ENCODE measurements at regions not wholly inside any gene's neighbourhood (a gene's known extent, or its start where the extent isn't known, plus 50 kb on each side); places are given as distances from the start of the nearest gene placed in this dataset.

DNA sequence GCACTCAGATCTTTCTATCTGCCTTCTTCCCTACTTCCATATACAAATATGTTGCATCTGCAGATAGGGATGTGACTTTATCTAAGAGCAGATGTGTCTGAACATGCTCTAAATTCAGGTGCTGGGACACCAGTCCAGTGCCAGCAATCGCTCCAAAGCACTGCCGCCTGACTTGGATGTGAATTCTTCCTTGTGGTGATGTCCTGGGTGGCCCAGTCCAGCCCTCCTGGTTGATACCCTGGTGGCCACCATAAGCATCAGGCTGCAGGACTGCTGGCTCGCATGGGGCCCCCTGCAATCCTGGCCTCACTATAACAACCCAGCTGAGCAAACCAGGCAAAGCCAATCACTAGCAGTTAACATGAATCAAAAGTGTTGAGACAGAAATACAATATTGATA lies 149.2 kb upstream of the PDE1C start:
- intact Hi-C loops (cut with DNase I), result no loop called here
- no peaks in the 10 kb centered on the region for H3K27me3 ChIP-seq
- no peaks in the 10 kb centered on the region for H3K4me1 ChIP-seq
- TF ChIP-seq POLR2AphosphoS5 (IDR thresholded peaks at IDR 0.05; ENCODE audit: insufficient read depth in 1 of 2, low read depth in 1 of 2) (no peak), POLR2A (IDR thresholded peaks at IDR 0.05) (no peak)
- TF ChIP-seq, protein P1, sequence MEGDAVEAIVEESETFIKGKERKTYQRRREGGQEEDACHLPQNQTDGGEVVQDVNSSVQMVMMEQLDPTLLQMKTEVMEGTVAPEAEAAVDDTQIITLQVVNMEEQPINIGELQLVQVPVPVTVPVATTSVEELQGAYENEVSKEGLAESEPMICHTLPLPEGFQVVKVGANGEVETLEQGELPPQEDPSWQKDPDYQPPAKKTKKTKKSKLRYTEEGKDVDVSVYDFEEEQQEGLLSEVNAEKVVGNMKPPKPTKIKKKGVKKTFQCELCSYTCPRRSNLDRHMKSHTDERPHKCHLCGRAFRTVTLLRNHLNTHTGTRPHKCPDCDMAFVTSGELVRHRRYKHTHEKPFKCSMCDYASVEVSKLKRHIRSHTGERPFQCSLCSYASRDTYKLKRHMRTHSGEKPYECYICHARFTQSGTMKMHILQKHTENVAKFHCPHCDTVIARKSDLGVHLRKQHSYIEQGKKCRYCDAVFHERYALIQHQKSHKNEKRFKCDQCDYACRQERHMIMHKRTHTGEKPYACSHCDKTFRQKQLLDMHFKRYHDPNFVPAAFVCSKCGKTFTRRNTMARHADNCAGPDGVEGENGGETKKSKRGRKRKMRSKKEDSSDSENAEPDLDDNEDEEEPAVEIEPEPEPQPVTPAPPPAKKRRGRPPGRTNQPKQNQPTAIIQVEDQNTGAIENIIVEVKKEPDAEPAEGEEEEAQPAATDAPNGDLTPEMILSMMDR (IDR thresholded peaks at IDR 0.05), result no peak
- H3K36me3 ChIP-seq, result no peaks in the 10 kb centered on the region
- DNase-seq (ENCODE audit: extremely low spot score in 2 of 2), result peak; percentile 69 to 77
- no peak overlapping the region for H3K4me3 ChIP-seq
- no peak overlapping the region for H3K27ac ChIP-seq
- no peaks in the 10 kb centered on the region for H3K9me3 ChIP-seq

GRCh38 chr7:32218741-32219288 lies 148.6 kb upstream of the PDE1C start:
- H3K27ac ChIP-seq, result no peak overlapping the region
- no peaks in the 10 kb centered on the region for H3K27me3 ChIP-seq
- no peak overlapping the region for H3K4me3 ChIP-seq
- intact Hi-C loops (cut with DNase I), result no loop called here
- peak; percentile 34 to 52 for DNase-seq (ENCODE audit: extremely low spot score in 2 of 2)
- no peaks in the 10 kb centered on the region for H3K4me1 ChIP-seq
- no peaks in the 10 kb centered on the region for H3K36me3 ChIP-seq
- TF ChIP-seq POLR2A (IDR thresholded peaks at IDR 0.05), result no peak
- TF ChIP-seq, protein P1 (IDR thresholded peaks at IDR 0.05), result no peak
- TF ChIP-seq POLR2AphosphoS5 (IDR thresholded peaks at IDR 0.05; ENCODE audit: insufficient read depth in 1 of 2, low read depth in 1 of 2), result no peak
- H3K9me3 ChIP-seq, result no peaks in the 10 kb centered on the region

DNA sequence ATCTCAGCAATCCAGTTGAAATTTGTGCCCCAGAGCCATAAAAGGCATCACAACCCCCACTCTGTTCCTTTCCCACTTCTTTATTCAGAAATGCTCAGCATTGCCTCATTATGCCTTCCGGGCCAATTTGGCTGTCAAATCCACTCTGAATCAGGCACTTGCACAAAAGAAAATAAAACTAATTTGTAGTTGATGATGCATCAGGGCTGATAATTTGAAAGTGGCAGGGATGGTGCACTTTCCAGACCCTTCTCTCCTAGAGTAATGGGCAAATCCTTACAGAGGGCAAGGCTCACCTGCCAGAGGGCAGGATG lies 147.9 kb upstream of the PDE1C start:
- TF ChIP-seq POLR2A (IDR thresholded peaks at IDR 0.05) (no peak), POLR2AphosphoS5 (IDR thresholded peaks at IDR 0.05; ENCODE audit: insufficient read depth in 1 of 2, low read depth in 1 of 2) (no peak)
- TF ChIP-seq, protein P1 (IDR thresholded peaks at IDR 0.05), result no peak
- peak; percentile 19 to 25 for DNase-seq (ENCODE audit: extremely low spot score in 2 of 2)
- no peak overlapping the region for H3K27ac ChIP-seq
- H3K4me3 ChIP-seq, result no peak overlapping the region
- H3K9me3 ChIP-seq, result no peaks in the 10 kb centered on the region
- no peaks in the 10 kb centered on the region for H3K27me3 ChIP-seq
- intact Hi-C loops (cut with DNase I), result no loop called here
- H3K36me3 ChIP-seq, result no peaks in the 10 kb centered on the region
- H3K4me1 ChIP-seq, result no peaks in the 10 kb centered on the region

GRCh38 chr7:32217341-32218153 lies 147.3 kb upstream of the PDE1C start:
- DNase-seq (ENCODE audit: extremely low spot score in 2 of 2), result peak; percentile 55 to 64
- Histone ChIP-seq H3K27me3 (no peaks in the 10 kb centered on the region), H3K4me3 (no peak overlapping the region), H3K36me3 (no peaks in the 10 kb centered on the region), H3K4me1 (no peaks in the 10 kb centered on the region), H3K9me3 (no peaks in the 10 kb centered on the region), H3K27ac (no peak overlapping the region)
- intact Hi-C loops (cut with DNase I), result no loop called here
- TF ChIP-seq POLR2AphosphoS5 (IDR thresholded peaks at IDR 0.05; ENCODE audit: insufficient read depth in 1 of 2, low read depth in 1 of 2), result no peak
- TF ChIP-seq, protein P1 (IDR thresholded peaks at IDR 0.05), result no peak
- TF ChIP-seq POLR2A (IDR thresholded peaks at IDR 0.05), result no peak

DNA sequence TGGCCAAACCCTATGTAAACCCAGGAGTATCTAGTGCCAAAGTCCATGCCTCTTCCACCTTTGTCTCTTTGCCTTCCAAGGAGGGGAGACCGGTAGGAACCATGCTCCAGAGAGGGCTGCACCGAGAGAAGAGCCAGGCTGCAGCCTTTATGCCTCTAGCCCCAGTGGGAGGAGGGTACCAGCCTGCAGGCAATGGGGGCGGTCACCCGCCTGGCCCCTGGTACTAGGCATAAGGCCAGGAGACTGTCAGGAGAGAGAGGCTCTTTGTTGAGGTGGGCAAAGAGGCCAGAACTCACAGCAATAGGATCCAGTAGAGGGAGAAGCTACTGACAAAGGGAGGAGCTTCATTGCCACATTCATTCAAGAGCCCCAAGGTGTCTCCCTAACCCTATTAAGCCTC lies 146.6 kb upstream of the PDE1C start:
- Histone ChIP-seq H3K4me1 (no peaks in the 10 kb centered on the region), H3K4me3 (no peak overlapping the region), H3K27me3 (no peaks in the 10 kb centered on the region), H3K9me3 (no peaks in the 10 kb centered on the region), H3K36me3 (no peaks in the 10 kb centered on the region), H3K27ac (no peak overlapping the region)
- peak; percentile 64 to 67 for DNase-seq (ENCODE audit: extremely low spot score in 2 of 2)
- intact Hi-C loops (cut with DNase I), result no loop called here
- TF ChIP-seq, protein P1 (IDR thresholded peaks at IDR 0.05), result no peak
- TF ChIP-seq POLR2AphosphoS5 (IDR thresholded peaks at IDR 0.05; ENCODE audit: insufficient read depth in 1 of 2, low read depth in 1 of 2), result no peak
- no peak for TF ChIP-seq POLR2A (IDR thresholded peaks at IDR 0.05)

Measured in vagina (tissue), 2 donors.